NCI-H1048 (cell line): ENCODE measurements at regions not wholly inside any gene's neighbourhood (a gene's known extent, or its start where the extent isn't known, plus 50 kb on each side); places are given as distances from the start of the nearest gene placed in this dataset.
"Not testable (repeated sequence)": the region's sequence is repeated elsewhere in the genome, so short reads cannot be mapped to it uniquely, and the experiment has no call there.

Experiments used
- DNase-seq: peaks from one replicate; lab custom pipeline; 2025; lab: John Stamatoyannopoulos, UW

GRCh38 chr6:90372450-90372849 lies 75.8 kb upstream of the BACH2 start:
- no peak for DNase-seq

GRCh38 chr6:90370493-90370959 lies 73.9 kb upstream of the BACH2 start:
- DNase-seq, result no peak

GRCh38 chr6:90369651-90370050 lies 73.0 kb upstream of the BACH2 start:
- no peak for DNase-seq

GRCh38 chr6:90369024-90369519 lies 72.4 kb upstream of the BACH2 start:
- no peak for DNase-seq

- DNase-seq, result no peak
These were observed 72.0 kb upstream of the BACH2 start for GRCh38 chr6:90368601-90369000.

GRCh38 chr6:90368001-90368400 lies 71.4 kb upstream of the BACH2 start:
- no peak for DNase-seq

- DNase-seq, result no peak
These were observed 69.0 kb upstream of the BACH2 start for GRCh38 chr6:90365565-90366219.

- no peak for DNase-seq
These were observed 68.4 kb upstream of the BACH2 start for GRCh38 chr6:90365002-90365401.

- DNase-seq, result no peak
These were observed 67.6 kb upstream of the BACH2 start for GRCh38 chr6:90364286-90364685.

- DNase-seq, result no peak
These were observed 65.7 kb upstream of the BACH2 start for GRCh38 chr6:90362318-90362717.

- DNase-seq, result no peak
These were observed 64.5 kb upstream of the BACH2 start for GRCh38 chr6:90361174-90361573.

- DNase-seq, result not testable (repeated sequence)
These were observed 61.6 kb upstream of the BACH2 start for GRCh38 chr6:90358036-90358770.

- DNase-seq, result no peak
These were observed 59.4 kb upstream of the BACH2 start for GRCh38 chr6:90356012-90356421.

- DNase-seq, result no peak
These were observed 58.3 kb upstream of the BACH2 start for GRCh38 chr6:90354961-90355360.

GRCh38 chr6:90351696-90352095 lies 55.1 kb upstream of the BACH2 start:
- DNase-seq, result no peak

GRCh38 chr6:90350689-90351554 lies 54.3 kb upstream of the BACH2 start:
- DNase-seq, result no peak

- DNase-seq, result no peak
These were observed 50.8 kb upstream of the BACH2 start for GRCh38 chr6:90347411-90347851.

GRCh38 chr6:90346729-90347128 lies 50.1 kb upstream of the BACH2 start:
- DNase-seq, result no peak
